ENCODE measurements at regions not wholly inside any gene's neighbourhood (a gene's known extent, or its start where the extent isn't known, plus 50 kb on each side); places are given as distances from the start of the nearest gene placed in this dataset.

DNA sequence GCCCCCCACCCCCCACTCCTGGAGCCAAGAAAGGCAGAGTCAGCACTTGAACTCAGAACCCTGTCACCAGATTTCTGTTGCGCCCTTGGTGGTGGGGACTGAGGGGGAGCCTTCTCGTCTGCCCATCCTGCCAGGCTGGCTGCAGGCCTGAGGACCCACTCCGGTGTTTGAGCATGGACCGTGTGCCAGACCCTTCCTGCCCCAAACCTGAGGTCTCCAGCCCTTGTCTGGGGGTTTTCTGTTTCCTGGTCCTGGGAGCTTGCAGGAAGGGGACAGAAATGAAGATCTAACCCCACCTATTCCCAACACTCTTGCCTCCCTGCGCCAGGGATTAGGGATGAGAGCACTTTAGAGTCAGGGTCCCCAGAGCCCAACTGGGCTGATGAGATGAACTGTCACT lies 190.6 kb downstream of the HAUS1 start:
- Histone ChIP-seq H3K4me3 (ENCODE audit: low read length) (no peak overlapping the region), H3K4me1 (ENCODE audit: insufficient read depth, low read length) (peaks cover 4% of the 10 kb centered on the region), H3K27me3 (ENCODE audit: insufficient read depth, low read length) (no peaks in the 10 kb centered on the region), H2AFZ (ENCODE audit: low read depth, low read length) (no peak overlapping the region), H3K9me3 (ENCODE audit: low read length) (no peaks in the 10 kb centered on the region), H3K36me3 (ENCODE audit: insufficient read depth, low read length) (no peaks in the 10 kb centered on the region)

DNA sequence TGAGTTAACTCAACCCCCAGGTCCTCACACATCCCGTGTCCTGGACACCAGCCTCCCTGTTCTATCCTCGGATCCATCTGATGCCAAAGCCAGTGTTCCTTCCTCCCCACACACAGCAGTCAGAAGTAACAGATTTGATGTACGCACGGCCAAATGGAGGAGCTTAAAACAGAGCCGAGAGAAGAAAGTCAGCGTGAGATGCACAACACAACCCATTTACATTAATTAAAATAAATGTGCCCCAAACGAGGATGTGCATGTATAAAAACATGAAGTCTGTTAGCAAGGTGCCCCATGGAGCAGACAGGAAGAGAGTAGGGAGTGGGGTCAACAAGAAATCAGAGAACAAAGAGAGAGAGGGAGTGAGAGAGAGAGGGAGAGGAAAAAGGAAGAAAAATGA lies 191.2 kb downstream of the HAUS1 start:
- no peaks in the 10 kb centered on the region for H3K36me3 ChIP-seq (ENCODE audit: insufficient read depth, low read length)
- no peak overlapping the region for H3K4me3 ChIP-seq (ENCODE audit: low read length)
- no peak overlapping the region for H2AFZ ChIP-seq (ENCODE audit: low read depth, low read length)
- H3K9me3 ChIP-seq (ENCODE audit: low read length), result no peaks in the 10 kb centered on the region
- no peaks in the 10 kb centered on the region for H3K27me3 ChIP-seq (ENCODE audit: insufficient read depth, low read length)
- peaks cover 4% of the 10 kb centered on the region for H3K4me1 ChIP-seq (ENCODE audit: insufficient read depth, low read length)

DNA sequence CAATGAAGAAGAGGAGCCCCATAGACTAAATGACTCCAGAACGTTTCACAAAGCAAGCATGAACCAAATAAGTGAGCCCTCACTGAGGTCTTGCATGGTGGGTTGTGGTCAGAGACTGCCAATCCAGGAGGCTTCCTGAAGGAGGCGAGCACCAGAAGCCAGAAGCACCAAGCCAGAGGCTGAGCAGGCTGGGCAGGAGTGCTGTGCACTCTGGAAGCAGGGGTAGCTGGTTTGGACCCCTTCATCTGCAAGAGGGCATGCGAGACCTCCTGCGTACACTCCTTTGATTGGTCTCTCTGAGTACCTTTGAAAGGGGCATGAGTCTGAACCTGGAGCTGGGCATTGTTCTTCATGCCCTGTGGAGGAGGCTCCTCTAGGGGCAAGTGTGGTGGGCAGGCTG lies 192.5 kb downstream of the HAUS1 start:
- Histone ChIP-seq H3K4me3 (ENCODE audit: low read length) (no peak overlapping the region), H3K9me3 (ENCODE audit: low read length) (no peaks in the 10 kb centered on the region), H3K4me1 (ENCODE audit: insufficient read depth, low read length) (peaks cover 4% of the 10 kb centered on the region)

DNA sequence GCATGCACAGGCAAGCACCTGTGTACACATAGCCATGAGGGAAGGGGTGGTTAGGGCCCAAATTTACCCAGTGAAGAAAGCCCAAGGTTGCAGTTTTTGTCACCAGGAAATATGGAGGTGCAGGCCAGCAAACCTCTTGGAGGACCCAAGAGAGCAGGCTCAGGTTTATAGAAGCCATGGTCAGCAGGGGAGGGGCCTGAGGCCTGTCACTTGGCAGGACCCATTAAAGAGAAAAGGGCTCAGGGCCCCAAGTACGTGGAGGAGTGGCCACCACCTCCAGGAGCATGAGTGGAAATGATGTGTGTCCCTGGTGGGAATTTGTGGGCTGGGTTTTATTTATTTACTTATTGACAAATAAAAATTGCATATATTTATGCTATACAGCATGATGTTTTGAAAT lies 192.9 kb downstream of the HAUS1 start:
- no peaks in the 10 kb centered on the region for H3K9me3 ChIP-seq (ENCODE audit: low read length)
- H3K4me1 ChIP-seq (ENCODE audit: insufficient read depth, low read length), result peaks cover 4% of the 10 kb centered on the region

More for the DNA sequence above, 192.5 kb downstream of the HAUS1 start:
- no peaks in the 10 kb centered on the region for H3K27me3 ChIP-seq (ENCODE audit: insufficient read depth, low read length)
- no peak overlapping the region for H2AFZ ChIP-seq (ENCODE audit: low read depth, low read length)
- no peaks in the 10 kb centered on the region for H3K36me3 ChIP-seq (ENCODE audit: insufficient read depth, low read length)

DNA sequence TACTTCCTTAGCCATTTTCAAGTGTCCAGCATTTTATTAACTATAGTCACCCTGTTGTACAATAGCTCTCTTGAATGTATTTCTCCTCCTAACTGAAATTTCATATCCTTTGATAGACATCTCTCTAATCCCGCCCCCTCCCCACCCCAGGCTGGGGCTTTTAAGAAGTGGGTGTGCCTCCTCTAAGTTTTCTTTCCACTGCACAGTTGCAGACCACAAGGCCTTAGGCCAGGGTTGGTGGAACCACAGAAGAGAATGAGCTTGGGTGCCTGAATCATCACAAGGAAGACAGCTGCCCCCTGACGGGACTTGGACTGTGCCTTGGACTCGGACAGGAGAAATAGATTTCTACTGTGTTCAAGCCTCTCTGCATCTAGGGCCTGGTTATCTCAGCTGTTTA lies 193.4 kb downstream of the HAUS1 start:
- peaks cover 7% of the 10 kb centered on the region for H3K4me1 ChIP-seq (ENCODE audit: insufficient read depth, low read length)
- H3K4me3 ChIP-seq (ENCODE audit: low read length), result no peak overlapping the region
- H3K9me3 ChIP-seq (ENCODE audit: low read length), result no peaks in the 10 kb centered on the region
- H2AFZ ChIP-seq (ENCODE audit: low read depth, low read length), result no peak overlapping the region
- no peaks in the 10 kb centered on the region for H3K36me3 ChIP-seq (ENCODE audit: insufficient read depth, low read length)
- no peaks in the 10 kb centered on the region for H3K27me3 ChIP-seq (ENCODE audit: insufficient read depth, low read length)

More for the DNA sequence above, 192.9 kb downstream of the HAUS1 start:
- Histone ChIP-seq H3K36me3 (ENCODE audit: insufficient read depth, low read length) (no peaks in the 10 kb centered on the region), H3K27me3 (ENCODE audit: insufficient read depth, low read length) (no peaks in the 10 kb centered on the region), H2AFZ (ENCODE audit: low read depth, low read length) (no peak overlapping the region), H3K4me3 (ENCODE audit: low read length) (no peak overlapping the region)

DNA sequence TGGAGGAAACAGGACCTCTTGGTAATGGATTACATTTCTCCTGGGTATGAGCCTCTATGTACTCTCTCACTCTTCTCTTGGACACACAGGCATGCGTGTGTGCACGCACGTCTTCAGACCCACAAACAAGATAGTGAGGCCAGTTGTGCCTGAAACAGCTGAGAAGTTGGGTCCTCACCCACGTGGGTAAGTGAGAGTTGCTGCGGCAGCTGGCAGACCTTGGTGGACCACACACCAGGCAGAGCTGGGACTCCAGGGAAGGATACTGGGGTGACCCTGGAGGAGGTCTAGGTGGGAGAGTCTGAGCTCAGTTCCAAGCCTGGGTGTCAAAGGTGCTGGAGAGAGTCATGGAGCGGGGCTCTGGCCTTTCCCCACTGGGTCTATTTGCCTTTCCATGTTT lies 194.3 kb downstream of the HAUS1 start:
- no peaks in the 10 kb centered on the region for H3K27me3 ChIP-seq (ENCODE audit: insufficient read depth, low read length)
- H3K9me3 ChIP-seq (ENCODE audit: low read length), result peaks cover under 1% of the 10 kb centered on the region
- H3K4me1 ChIP-seq (ENCODE audit: insufficient read depth, low read length), result peaks cover 14% of the 10 kb centered on the region
- H3K36me3 ChIP-seq (ENCODE audit: insufficient read depth, low read length), result no peaks in the 10 kb centered on the region
- no peak overlapping the region for H2AFZ ChIP-seq (ENCODE audit: low read depth, low read length)
- no peak overlapping the region for H3K4me3 ChIP-seq (ENCODE audit: low read length)

DNA sequence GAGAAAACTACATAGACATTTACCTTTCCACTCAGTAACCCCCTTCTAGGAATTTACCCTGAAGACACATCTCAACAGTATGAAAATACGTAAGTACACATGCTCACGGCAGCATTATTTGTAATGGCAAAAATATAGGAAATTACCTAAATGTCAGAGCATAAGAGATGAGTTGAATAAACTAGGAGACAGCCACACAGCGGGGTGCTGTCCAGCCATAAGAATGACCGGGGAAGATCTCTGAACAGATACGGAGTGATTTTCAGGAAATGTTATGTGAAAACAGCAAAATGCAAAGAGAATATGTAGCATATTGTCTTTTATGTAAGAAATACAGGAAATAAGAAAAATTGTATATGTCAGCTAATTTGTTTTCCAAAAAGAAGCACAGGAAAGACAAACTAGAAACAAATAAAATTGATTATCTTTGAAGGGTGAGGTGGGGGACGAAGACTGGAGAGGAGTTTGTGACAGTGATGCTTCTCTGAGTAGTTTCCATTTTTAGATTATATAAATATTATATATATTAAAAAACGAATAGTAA lies 195.4 kb downstream of the HAUS1 start:
- H3K36me3 ChIP-seq (ENCODE audit: insufficient read depth, low read length), result no peaks in the 10 kb centered on the region

DNA sequence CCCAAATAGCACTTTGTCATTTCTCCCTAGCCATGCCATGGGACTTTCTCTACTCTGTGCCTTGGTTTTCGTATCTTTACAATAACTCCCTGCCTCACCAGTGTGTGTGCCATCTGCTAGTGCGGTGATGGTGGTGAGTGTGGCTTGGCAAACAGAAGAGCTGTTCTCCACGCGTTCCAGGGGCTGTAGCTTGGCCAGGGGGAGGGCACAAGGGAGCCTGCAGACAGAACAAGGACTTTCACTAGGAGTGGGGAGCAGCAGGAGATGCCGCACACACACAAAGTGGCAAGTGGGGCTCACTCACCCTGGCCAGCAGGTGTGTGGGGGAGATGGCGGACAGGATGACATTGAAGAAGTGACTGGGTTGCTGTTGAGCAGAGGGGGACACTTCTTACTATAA lies 196.9 kb downstream of the HAUS1 start:
- Histone ChIP-seq H3K36me3 (ENCODE audit: insufficient read depth, low read length) (no peaks in the 10 kb centered on the region), H3K27me3 (ENCODE audit: insufficient read depth, low read length) (no peaks in the 10 kb centered on the region), H3K9me3 (ENCODE audit: low read length) (peaks cover 2% of the 10 kb centered on the region), H2AFZ (ENCODE audit: low read depth, low read length) (no peak overlapping the region), H3K4me1 (ENCODE audit: insufficient read depth, low read length) (peaks cover 10% of the 10 kb centered on the region), H3K4me3 (ENCODE audit: low read length) (no peak overlapping the region)

More for the DNA sequence above, 195.4 kb downstream of the HAUS1 start:
- H3K4me1 ChIP-seq (ENCODE audit: insufficient read depth, low read length), result peaks cover 14% of the 10 kb centered on the region
- H3K9me3 ChIP-seq (ENCODE audit: low read length), result peaks cover 2% of the 10 kb centered on the region
- H2AFZ ChIP-seq (ENCODE audit: low read depth, low read length), result no peak overlapping the region
- H3K27me3 ChIP-seq (ENCODE audit: insufficient read depth, low read length), result no peaks in the 10 kb centered on the region
- no peak overlapping the region for H3K4me3 ChIP-seq (ENCODE audit: low read length)

DNA sequence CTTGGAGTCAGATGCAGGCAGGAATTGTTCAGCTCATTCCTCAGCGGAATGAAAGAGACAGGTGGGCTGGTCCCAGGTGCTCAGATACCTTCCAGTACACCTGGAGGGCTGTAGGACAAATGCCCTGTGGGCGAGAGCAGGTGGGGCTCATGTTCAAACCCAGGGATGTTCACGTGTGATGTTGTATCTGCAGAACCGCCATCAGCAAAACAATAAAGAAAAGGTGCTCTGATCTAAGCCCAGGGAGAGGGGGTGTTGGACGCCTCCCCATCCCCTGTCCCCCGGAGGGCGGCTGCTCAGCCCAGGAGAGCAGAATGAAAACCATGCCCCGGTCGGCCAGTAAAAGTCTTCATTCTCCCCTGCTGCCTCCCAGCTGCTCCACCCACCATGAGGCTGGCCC lies 197.4 kb downstream of the HAUS1 start:
- Histone ChIP-seq H3K4me1 (ENCODE audit: insufficient read depth, low read length) (peaks cover 10% of the 10 kb centered on the region), H2AFZ (ENCODE audit: low read depth, low read length) (no peak overlapping the region), H3K4me3 (ENCODE audit: low read length) (no peak overlapping the region), H3K9me3 (ENCODE audit: low read length) (peaks cover 2% of the 10 kb centered on the region), H3K27me3 (ENCODE audit: insufficient read depth, low read length) (no peaks in the 10 kb centered on the region), H3K36me3 (ENCODE audit: insufficient read depth, low read length) (no peaks in the 10 kb centered on the region)

DNA sequence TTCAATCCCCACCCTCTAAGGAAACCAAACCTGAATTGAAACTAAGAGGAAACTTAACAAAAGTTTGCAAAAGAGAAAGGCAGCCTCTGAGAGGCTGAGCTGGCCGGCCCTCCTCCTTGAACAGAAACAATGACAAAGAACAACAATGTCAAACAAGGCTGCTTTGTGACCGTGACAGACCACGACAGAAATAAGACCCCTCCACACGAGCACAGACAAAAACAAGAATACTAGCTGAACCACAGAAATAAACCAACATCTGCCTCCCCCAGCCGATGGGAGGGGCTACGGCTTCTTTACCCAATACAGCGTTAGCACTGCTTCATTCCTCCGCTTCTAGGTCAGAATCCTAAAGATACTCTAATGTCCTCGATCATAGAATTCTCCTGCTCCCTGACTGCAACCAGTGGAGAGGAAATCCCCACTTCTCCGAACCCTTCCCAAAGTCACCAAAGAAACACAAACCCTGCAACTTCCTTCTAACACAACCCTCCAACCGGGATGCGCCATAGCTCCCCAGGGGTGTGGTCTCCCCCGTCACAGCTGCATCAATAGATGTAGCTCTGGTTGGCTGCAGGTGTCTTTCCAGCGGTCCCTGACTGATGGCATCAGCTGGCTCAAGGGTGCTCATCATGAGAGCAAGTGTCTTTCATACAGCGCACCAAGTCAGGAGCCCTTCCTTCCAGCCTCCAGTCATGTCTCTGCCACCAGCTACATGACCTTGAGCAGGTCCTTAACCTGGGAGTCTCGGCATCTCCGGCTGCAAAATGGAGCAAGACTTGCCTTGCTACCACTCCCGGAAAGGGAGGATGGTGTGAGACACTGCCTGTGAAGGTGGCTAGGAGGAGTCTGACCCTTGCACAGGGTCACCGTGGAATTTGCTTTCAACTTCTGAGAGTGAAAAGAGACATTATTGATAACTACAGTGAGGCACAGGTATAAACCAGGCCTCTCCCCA lies 198.6 kb downstream of the HAUS1 start:
- no peak overlapping the region for H2AFZ ChIP-seq (ENCODE audit: low read depth, low read length)
- H3K27me3 ChIP-seq (ENCODE audit: insufficient read depth, low read length), result peaks cover under 1% of the 10 kb centered on the region
- peaks cover 2% of the 10 kb centered on the region for H3K9me3 ChIP-seq (ENCODE audit: low read length)
- peaks cover 10% of the 10 kb centered on the region for H3K4me1 ChIP-seq (ENCODE audit: insufficient read depth, low read length)
- no peak overlapping the region for H3K4me3 ChIP-seq (ENCODE audit: low read length)
- no peaks in the 10 kb centered on the region for H3K36me3 ChIP-seq (ENCODE audit: insufficient read depth, low read length)

DNA sequence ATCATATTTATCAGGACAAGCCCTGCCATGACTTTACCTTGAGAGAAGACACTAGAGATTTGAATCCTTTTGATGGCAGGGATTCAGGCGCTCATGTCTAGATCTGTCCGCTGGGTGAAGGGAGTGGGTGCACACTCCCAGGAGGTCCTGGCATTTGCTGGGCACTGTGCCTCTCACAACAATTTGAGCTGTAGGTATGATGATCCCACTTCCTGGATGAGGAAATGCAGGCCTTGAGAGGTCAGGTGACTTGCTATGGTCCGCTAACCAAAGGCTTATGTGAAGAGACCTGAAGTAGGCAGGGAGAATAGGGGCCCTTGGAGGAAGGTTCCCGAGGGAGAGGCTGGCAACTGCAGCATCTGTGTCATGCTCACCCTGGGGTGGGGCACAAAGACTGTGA lies 206.1 kb downstream of the HAUS1 start:
- H3K27me3 ChIP-seq (ENCODE audit: insufficient read depth, low read length), result peaks cover 25% of the 10 kb centered on the region
- no peak overlapping the region for H2AFZ ChIP-seq (ENCODE audit: low read depth, low read length)
- peaks cover 2% of the 10 kb centered on the region for H3K9me3 ChIP-seq (ENCODE audit: low read length)
- H3K4me3 ChIP-seq (ENCODE audit: low read length), result no peak overlapping the region
- H3K36me3 ChIP-seq (ENCODE audit: insufficient read depth, low read length), result no peaks in the 10 kb centered on the region
- H3K4me1 ChIP-seq (ENCODE audit: insufficient read depth, low read length), result no peaks in the 10 kb centered on the region

DNA sequence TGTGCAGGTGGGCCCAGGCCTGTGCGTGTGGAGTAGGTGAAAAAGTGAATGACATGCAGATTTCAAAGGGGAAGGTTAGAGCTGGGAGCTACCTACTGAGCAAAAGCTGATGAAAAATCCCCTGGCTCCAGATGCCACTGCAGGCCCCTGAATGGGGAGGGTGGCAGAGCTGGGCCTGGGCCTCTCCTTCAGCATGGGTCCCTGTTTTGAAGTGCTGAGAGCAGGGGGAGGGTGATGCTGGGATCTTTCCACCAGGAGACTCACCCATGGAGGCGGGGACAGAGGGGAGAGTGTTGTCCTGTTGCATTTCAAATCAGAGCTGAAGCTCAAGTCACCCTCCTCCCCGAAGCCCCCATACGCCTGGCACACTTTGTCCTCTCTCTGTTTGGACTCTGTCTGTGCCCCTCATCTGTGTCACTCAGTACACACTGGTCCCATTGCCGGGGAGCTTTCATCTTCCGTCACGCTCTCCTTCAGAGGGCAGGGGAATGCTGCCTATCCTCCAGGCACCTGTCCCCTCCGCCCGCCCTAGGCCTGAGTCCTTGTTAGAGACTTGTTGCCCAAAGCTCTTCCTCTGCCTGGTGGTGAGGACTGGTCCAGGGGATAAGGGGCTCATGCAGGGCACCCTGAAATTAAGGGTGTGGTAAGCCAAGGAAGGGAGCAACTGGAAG lies 206.6 kb downstream of the HAUS1 start:
- no peaks in the 10 kb centered on the region for H3K4me1 ChIP-seq (ENCODE audit: insufficient read depth, low read length)
- H2AFZ ChIP-seq (ENCODE audit: low read depth, low read length), result no peak overlapping the region
- peaks cover 25% of the 10 kb centered on the region for H3K27me3 ChIP-seq (ENCODE audit: insufficient read depth, low read length)
- no peak overlapping the region for H3K4me3 ChIP-seq (ENCODE audit: low read length)
- H3K9me3 ChIP-seq (ENCODE audit: low read length), result peaks cover 2% of the 10 kb centered on the region
- no peaks in the 10 kb centered on the region for H3K36me3 ChIP-seq (ENCODE audit: insufficient read depth, low read length)

DNA sequence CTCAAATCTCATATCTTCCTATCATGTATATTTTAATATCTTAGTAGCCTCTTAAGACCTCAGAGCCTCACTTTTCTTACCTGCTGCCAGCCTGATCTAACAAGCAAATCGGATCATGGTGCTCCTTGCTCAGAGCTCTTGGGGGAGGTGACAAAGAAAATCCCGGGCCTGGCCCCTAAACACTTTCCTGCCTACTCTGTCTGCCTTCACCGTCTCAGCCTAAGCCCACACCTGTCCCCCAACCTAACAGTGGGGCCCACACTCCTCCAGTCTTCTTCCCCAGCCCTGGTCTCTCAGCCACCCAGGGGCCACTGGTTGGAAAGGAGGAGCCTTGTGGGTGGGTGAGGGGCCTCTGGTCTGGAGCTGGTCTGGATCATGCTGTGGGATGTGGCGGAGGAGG lies 207.3 kb downstream of the HAUS1 start:
- Histone ChIP-seq H3K27me3 (ENCODE audit: insufficient read depth, low read length) (peaks cover 25% of the 10 kb centered on the region), H2AFZ (ENCODE audit: low read depth, low read length) (no peak overlapping the region), H3K4me1 (ENCODE audit: insufficient read depth, low read length) (no peaks in the 10 kb centered on the region), H3K9me3 (ENCODE audit: low read length) (peaks cover 2% of the 10 kb centered on the region), H3K36me3 (ENCODE audit: insufficient read depth, low read length) (no peaks in the 10 kb centered on the region), H3K4me3 (ENCODE audit: low read length) (no peak overlapping the region)
